ENCODE measurements at regions not wholly inside any gene's neighbourhood (a gene's known extent, or its start where the extent isn't known, plus 50 kb on each side); places are given as distances from the start of the nearest gene placed in this dataset.

- DNase-seq: no peak
These were observed 66.1 kb upstream of the THY1 start for GRCh38 chr11:119489087-119489486.

GRCh38 chr11:119488256-119488995 is 65.5 kb upstream of the THY1 start:
- DNase-seq: no peak

GRCh38 chr11:119486691-119487259 is 63.8 kb upstream of the THY1 start:
- no peak for DNase-seq

GRCh38 chr11:119486016-119486415 is 63.0 kb upstream of the THY1 start:
- no peak for DNase-seq

GRCh38 chr11:119484741-119485605 is 62.0 kb upstream of the THY1 start:
- DNase-seq: no peak

GRCh38 chr11:119483881-119484371 is 61.0 kb upstream of the THY1 start:
- DNase-seq: no peak

GRCh38 chr11:119483341-119483880 is 60.4 kb upstream of the THY1 start:
- DNase-seq: no peak

- DNase-seq: no peak
These were observed 59.6 kb upstream of the THY1 start for GRCh38 chr11:119482521-119483011.

GRCh38 chr11:119481667-119482400 is 58.9 kb upstream of the THY1 start:
- DNase-seq: no peak

- peak; percentile 56 for DNase-seq
These were observed 58.2 kb upstream of the THY1 start for GRCh38 chr11:119481021-119481666.

GRCh38 chr11:119480380-119481020 is 57.5 kb upstream of the THY1 start:
- no peak for DNase-seq

- DNase-seq: no peak
These were observed 56.8 kb upstream of the THY1 start for GRCh38 chr11:119479685-119480275.

- no peak for DNase-seq
These were observed 55.8 kb upstream of the THY1 start for GRCh38 chr11:119478711-119479285.

- DNase-seq: no peak
These were observed 53.8 kb upstream of the THY1 start for GRCh38 chr11:119476666-119477331.

GRCh38 chr11:119476038-119476437 is 53.1 kb upstream of the THY1 start:
- no peak for DNase-seq

- peak; percentile 57 for DNase-seq
These were observed 52.0 kb upstream of the THY1 start for GRCh38 chr11:119474682-119475596.

GRCh38 chr11:119473901-119474681 is 51.1 kb upstream of the THY1 start:
- DNase-seq: no peak

- DNase-seq: no peak
These were observed 50.3 kb upstream of the THY1 start for GRCh38 chr11:119473226-119473625.
